ENCODE measurements at regions not wholly inside any gene's neighbourhood (a gene's known extent, or its start where the extent isn't known, plus 50 kb on each side); places are given as distances from the start of the nearest gene placed in this dataset.

DNA sequence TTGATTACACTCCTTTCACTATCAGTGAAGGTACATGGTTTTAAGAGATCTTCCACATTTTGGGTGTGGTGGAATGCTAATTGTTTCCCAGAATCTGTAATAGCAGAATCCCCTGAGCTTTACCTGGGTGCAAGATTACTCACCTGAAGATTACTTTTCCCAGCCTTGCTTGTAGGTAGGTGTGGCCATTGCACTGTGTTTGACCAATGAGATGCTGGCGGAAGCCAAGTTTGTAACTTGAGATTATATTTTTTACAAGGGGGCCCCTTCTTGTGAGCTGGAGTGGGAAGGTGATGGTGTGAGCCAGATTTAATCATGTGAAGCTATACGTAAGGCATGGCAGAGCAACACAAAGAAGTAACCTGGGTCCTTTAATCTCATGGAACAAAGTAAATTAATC lies 294.3 kb downstream of the TOX3 start:
- TF ChIP-seq, protein P1, sequence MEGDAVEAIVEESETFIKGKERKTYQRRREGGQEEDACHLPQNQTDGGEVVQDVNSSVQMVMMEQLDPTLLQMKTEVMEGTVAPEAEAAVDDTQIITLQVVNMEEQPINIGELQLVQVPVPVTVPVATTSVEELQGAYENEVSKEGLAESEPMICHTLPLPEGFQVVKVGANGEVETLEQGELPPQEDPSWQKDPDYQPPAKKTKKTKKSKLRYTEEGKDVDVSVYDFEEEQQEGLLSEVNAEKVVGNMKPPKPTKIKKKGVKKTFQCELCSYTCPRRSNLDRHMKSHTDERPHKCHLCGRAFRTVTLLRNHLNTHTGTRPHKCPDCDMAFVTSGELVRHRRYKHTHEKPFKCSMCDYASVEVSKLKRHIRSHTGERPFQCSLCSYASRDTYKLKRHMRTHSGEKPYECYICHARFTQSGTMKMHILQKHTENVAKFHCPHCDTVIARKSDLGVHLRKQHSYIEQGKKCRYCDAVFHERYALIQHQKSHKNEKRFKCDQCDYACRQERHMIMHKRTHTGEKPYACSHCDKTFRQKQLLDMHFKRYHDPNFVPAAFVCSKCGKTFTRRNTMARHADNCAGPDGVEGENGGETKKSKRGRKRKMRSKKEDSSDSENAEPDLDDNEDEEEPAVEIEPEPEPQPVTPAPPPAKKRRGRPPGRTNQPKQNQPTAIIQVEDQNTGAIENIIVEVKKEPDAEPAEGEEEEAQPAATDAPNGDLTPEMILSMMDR (IDR thresholded peaks at IDR 0.05; ENCODE audit: low read depth, low read length, missing control alignments) = no peak
- in situ Hi-C loops (cut with HindIII; ENCODE audit: low sequenced_read_pairs) = no loop called here

DNA sequence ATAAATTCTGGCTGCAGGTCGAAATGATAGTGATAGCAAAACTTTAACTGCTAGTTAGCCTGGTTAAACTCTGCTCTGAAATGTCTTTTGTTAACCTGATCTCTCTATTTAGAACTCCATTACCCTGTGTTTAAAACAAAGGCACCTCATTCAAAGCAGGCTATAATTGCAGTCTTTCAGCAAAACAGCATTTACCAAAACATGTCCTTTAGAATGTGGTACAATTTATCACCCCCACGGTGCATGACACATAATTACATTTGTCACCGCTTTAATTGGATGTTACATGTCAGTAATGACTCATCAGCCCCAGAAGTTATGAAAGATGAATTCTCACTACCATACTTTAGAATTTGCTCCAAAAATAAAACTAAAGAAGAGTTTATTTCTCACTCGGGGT lies 295.4 kb downstream of the TOX3 start:
- TF ChIP-seq, protein P1 (IDR thresholded peaks at IDR 0.05; ENCODE audit: low read depth, low read length, missing control alignments) = no peak
- H3K4me3 ChIP-seq (ENCODE audit: low read depth, low read length) = no peak overlapping the region
- no peak for DNase-seq (ENCODE audit: low read depth)
- in situ Hi-C loops (cut with HindIII; ENCODE audit: low sequenced_read_pairs) = no loop called here

More for the DNA sequence above, 294.3 kb downstream of the TOX3 start:
- no peak overlapping the region for H3K4me3 ChIP-seq (ENCODE audit: low read depth, low read length)
- DNase-seq (ENCODE audit: low read depth) = no peak

DNA sequence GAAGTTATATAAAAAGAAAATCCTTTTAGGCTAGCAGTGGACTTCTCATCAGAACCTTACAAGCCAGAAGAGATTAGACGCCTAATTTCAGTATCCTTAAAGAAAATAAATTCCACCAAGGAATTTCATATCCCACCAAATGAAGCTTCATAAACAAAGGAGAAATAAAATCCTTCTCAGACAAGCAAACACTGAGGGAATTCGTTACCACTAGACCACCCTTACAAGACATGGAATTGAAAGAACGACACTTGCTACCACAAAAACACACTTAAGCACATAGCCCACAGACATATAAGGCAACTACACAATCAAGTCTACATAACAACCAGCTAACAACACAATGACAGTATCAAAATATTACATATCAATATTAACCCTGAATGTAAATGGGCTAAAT lies 299.2 kb downstream of the TOX3 start:
- no peak for DNase-seq (ENCODE audit: low read depth)
- in situ Hi-C loops (cut with HindIII; ENCODE audit: low sequenced_read_pairs) = no loop called here
- TF ChIP-seq, protein P1 (IDR thresholded peaks at IDR 0.05; ENCODE audit: low read depth, low read length, missing control alignments) = no peak

DNA sequence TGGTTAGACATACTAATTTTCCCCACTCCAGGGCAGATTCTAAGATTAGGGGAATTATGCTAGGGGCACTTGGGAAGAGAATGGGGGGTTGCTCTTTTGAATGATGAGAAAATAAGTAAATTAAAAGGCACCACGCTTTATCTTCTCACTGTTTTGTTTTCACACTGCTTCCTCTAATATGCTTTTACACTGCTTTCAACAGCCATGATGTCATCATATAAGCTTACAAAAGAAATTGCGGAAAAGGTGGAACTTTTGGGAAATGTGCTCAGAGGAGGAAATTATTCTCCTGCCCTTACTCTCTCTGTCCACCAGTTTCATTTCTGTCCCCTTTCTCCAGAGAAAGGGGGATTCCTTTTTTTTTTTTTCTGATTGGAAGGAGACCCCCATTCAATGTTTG lies 308.2 kb downstream of the TOX3 start:
- H3K4me3 ChIP-seq (ENCODE audit: low read depth, low read length) = no peak overlapping the region
- TF ChIP-seq, protein P1 (IDR thresholded peaks at IDR 0.05; ENCODE audit: low read depth, low read length, missing control alignments) = no peak
- in situ Hi-C loops (cut with HindIII; ENCODE audit: low sequenced_read_pairs) = no loop called here
- no peak for DNase-seq (ENCODE audit: low read depth)

More for the DNA sequence above, 299.2 kb downstream of the TOX3 start:
- H3K4me3 ChIP-seq (ENCODE audit: low read depth, low read length) = no peak overlapping the region

DNA sequence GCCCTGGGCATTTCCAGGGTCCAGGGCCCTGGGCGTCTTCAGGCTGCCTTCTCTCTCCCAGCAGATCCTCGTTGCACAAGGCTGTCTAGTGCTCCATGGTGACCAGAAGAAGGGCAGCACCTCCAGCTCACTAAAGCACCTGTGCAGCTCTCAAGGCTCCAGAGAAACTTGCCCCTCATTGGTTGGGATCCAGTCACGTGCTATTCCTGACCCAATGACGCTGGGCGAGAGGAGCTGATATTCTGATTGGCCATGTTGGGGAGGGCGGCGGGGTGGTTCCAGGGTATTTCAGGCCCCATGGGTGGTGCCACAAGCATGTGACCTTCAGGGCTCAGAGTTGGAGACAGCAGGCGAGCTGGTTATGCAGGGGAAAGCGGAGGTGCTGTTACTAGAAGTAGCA lies 309.1 kb downstream of the TOX3 start:
- no peak for DNase-seq (ENCODE audit: low read depth)
- in situ Hi-C loops (cut with HindIII; ENCODE audit: low sequenced_read_pairs) = no loop called here
- no peak overlapping the region for H3K4me3 ChIP-seq (ENCODE audit: low read depth, low read length)
- TF ChIP-seq, protein P1 (IDR thresholded peaks at IDR 0.05; ENCODE audit: low read depth, low read length, missing control alignments) = no peak

DNA sequence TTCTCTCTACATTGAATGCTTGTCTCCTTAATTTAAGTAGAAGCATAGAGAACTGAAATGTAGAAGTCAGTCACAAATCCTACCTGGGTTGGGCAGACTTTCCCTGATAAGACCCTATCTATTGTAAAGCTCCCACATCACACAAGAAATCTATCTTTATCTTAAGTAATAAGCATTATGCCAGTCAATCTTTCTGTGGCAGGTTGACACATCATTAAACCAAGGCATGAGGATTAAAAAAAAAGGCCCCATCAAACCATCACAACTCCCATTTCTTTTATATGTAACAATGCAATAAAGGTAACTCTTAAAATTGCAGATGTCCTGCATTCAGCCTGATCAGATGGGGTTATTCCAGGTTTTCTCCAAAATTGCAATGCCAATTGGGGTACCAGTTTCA lies 311.8 kb downstream of the TOX3 start:
- H3K4me3 ChIP-seq (ENCODE audit: low read depth, low read length) = no peak overlapping the region
- TF ChIP-seq, protein P1 (IDR thresholded peaks at IDR 0.05; ENCODE audit: low read depth, low read length, missing control alignments) = no peak
- DNase-seq (ENCODE audit: low read depth) = no peak
- in situ Hi-C loops (cut with HindIII; ENCODE audit: low sequenced_read_pairs) = no loop called here

DNA sequence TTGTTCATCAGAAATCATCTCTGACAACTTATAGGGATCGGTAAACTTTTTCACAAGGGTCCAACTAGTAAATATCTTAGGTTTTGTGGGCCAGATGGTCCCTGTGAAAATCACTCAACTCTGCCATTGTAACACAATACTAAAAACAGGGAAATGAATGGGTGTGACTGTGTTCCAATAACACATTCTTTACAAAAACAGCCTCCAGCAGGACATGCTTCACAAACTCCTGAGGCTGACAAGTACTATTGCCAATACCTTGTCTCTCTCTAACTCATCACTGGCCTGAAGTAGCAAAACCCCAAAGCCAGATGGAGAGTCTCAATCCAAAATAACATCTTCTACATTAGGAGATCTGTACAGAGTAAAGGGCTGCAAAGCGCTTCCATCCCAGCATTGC lies 312.3 kb downstream of the TOX3 start:
- TF ChIP-seq, protein P1 (IDR thresholded peaks at IDR 0.05; ENCODE audit: low read depth, low read length, missing control alignments) = no peak
- H3K4me3 ChIP-seq (ENCODE audit: low read depth, low read length) = no peak overlapping the region
- no peak for DNase-seq (ENCODE audit: low read depth)
- in situ Hi-C loops (cut with HindIII; ENCODE audit: low sequenced_read_pairs) = no loop called here

All from astrocyte of the cerebellum (primary cell).